Natural killer cell (primary cell): ENCODE measurements at regions not wholly inside any gene's neighbourhood (a gene's known extent, or its start where the extent isn't known, plus 50 kb on each side); places are given as distances from the start of the nearest gene placed in this dataset.
A peak's percentile ranks its signal among the peaks of the same experiment; 100 is the strongest.
"Not testable (repeated sequence)": the region's sequence is repeated elsewhere in the genome, so short reads cannot be mapped to it uniquely, and the experiment has no call there.

Source experiments
- ATAC-seq, 3 donors: fragments of 150-1000 bp in 2 of 3; fragments of 200-7000 bp in 1 of 3; cut with Tn5 transposase; 1 replicate in 1 of 3; 2 replicates in 2 of 3; pipeline ENCODE4 v1.10.0; 2021; ENCODE audit warnings: mild to moderate bottlenecking in 2 of 3, moderate library complexity in 2 of 3
- DNase-seq, 2 donors: peaks; one replicate each; pipeline versions ENCODE4 v3.0.0 to v3.0.0-alpha.2; 2013 to 2021; ENCODE audit warnings: mixed read lengths in 1 of 2
- H3K27ac ChIP-seq: one replicate; pipeline ENCODE4 v1.5.1; 2013; ENCODE audit warnings: mild to moderate bottlenecking, low read length
- H3K27me3 ChIP-seq: one replicate; pipeline ENCODE4 v1.6.1; 2013; ENCODE audit warnings: low read length; ENCODE audit not compliant: control insufficient read depth, insufficient read depth
- H3K36me3 ChIP-seq: one replicate; pipeline ENCODE4 v1.6.1; 2013; ENCODE audit warnings: low read length; ENCODE audit not compliant: control insufficient read depth, insufficient read depth
- H3K4me1 ChIP-seq: one replicate; pipeline ENCODE4 v1.6.1; 2013; ENCODE audit warnings: low read length; ENCODE audit not compliant: control insufficient read depth, insufficient read depth
- H3K4me3 ChIP-seq: one replicate; pipeline ENCODE4 v1.5.1; 2013; ENCODE audit warnings: low read length
- H3K9me3 ChIP-seq: one replicate; pipeline ENCODE4 v1.6.1; 2013; ENCODE audit warnings: low read length; ENCODE audit not compliant: control insufficient read depth, insufficient read depth
- H3K27ac Mint-ChIP-seq, 2 donors: one replicate each; pipeline ENCODE4 v1.8.0; 2022; ENCODE audit warnings: mild to moderate bottlenecking in 2 of 2, mixed read lengths in 2 of 2, moderate library complexity in 1 of 2
- H3K27me3 Mint-ChIP-seq, 2 donors: one replicate each; pipeline ENCODE4 v1.8.0; 2022; ENCODE audit warnings: low read depth in 2 of 2, mixed read lengths in 2 of 2
- H3K36me3 Mint-ChIP-seq: one replicate; pipeline ENCODE4 v1.8.0; 2022; ENCODE audit warnings: mixed read lengths
- H3K4me1 Mint-ChIP-seq, 2 donors: one replicate each; pipeline ENCODE4 v1.8.0; 2022; ENCODE audit warnings: mixed read lengths in 2 of 2
- H3K4me3 Mint-ChIP-seq: one replicate; pipeline ENCODE4 v1.8.0; 2022; ENCODE audit warnings: mild to moderate bottlenecking, moderate library complexity, mixed read lengths
- H3K9me3 Mint-ChIP-seq, 2 donors: one replicate each; pipeline ENCODE4 v1.8.0; 2022; ENCODE audit warnings: mixed read lengths in 2 of 2
- WGBS: methylation state at CpG from one replicate; pipeline ENCODE4 v1.1.7; 2013; ENCODE audit warnings: missing lambda C conversion rate; ENCODE audit not compliant: insufficient coverage; 5-methylcytosine and 5-hydroxymethylcytosine counted together
- intact Hi-C: fragments of 100-400 bp; cut with micrococcal nuclease; formaldehyde crosslinking; loops from one replicate; pipeline ENCODE4 v1.14.2; 2022
- TF ChIP-seq, protein P1 (sequence below): fragments of 200-600 bp; IDR thresholded peaks from one replicate; pipeline ENCODE4 v1.8.0; 2022; ENCODE audit warnings: antibody characterized with exemption

DNA sequence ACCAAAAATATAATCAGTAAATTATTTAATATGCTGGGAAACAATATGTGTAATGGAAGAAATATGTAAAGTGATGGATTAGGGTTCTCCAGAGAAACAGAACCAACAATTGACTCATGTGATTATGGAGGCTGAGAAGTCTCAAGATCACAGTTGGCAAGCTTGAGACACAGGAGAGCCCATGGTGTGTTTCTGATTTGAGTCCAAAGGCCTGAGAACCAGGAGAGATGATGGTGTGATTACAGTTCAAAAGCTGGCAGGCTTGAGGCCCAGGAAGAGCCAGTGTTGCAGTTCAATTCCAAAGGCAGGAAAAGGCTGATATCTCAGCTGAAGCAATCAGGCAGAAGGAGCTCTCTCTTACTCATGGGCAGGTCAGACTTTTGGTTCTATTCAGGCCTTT is 138.8 kb upstream of the NBPF11 start:
- no peaks in the 10 kb centered on the region for H3K4me1 ChIP-seq
- Mint-ChIP-seq H3K27me3 (peaks cover 42 to 52% of the 10 kb centered on the region in 2 donors), H3K9me3 (no peaks in the 10 kb centered on the region), H3K4me3 (no peak overlapping the region), H3K4me1 (no peaks in the 10 kb centered on the region), H3K36me3 (no peaks in the 10 kb centered on the region), H3K27ac (no peak overlapping the region)
- ATAC-seq = no peak
- H3K4me3 ChIP-seq = no peak overlapping the region
- no peak for DNase-seq
- TF ChIP-seq, protein P1, sequence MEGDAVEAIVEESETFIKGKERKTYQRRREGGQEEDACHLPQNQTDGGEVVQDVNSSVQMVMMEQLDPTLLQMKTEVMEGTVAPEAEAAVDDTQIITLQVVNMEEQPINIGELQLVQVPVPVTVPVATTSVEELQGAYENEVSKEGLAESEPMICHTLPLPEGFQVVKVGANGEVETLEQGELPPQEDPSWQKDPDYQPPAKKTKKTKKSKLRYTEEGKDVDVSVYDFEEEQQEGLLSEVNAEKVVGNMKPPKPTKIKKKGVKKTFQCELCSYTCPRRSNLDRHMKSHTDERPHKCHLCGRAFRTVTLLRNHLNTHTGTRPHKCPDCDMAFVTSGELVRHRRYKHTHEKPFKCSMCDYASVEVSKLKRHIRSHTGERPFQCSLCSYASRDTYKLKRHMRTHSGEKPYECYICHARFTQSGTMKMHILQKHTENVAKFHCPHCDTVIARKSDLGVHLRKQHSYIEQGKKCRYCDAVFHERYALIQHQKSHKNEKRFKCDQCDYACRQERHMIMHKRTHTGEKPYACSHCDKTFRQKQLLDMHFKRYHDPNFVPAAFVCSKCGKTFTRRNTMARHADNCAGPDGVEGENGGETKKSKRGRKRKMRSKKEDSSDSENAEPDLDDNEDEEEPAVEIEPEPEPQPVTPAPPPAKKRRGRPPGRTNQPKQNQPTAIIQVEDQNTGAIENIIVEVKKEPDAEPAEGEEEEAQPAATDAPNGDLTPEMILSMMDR = no peak
- peaks cover 2% of the 10 kb centered on the region for H3K27me3 ChIP-seq
- no peaks in the 10 kb centered on the region for H3K9me3 ChIP-seq
- no peaks in the 10 kb centered on the region for H3K36me3 ChIP-seq
- intact Hi-C loops = no loop called here
- H3K27ac ChIP-seq = no peak overlapping the region

DNA sequence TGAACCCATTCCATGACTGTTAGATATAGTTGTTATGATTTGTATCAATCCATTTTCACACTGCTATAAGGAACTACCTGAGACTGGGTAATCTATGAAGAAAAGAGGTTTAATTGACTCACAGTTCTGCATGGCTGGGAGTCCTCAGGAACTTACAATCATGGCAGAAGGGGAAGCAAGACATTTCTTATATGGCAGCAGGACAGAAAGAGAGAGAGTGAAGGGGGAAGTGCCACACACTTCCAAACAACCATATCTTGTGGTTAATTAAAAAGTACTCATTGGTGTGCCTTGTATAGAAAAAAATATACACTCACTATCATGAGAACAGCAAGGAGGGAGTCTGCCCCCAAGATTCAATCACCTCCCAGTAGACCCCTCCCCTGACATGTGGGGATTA is 137.6 kb upstream of the NBPF11 start:
- DNase-seq (no peak), ATAC-seq (no peak)
- intact Hi-C loops = no loop called here
- H3K4me3 Mint-ChIP-seq = no peak overlapping the region
- H3K36me3 Mint-ChIP-seq = no peaks in the 10 kb centered on the region
- Histone ChIP-seq H3K27ac (no peak overlapping the region), H3K27me3 (no peaks in the 10 kb centered on the region), H3K36me3 (no peaks in the 10 kb centered on the region), H3K9me3 (no peaks in the 10 kb centered on the region), H3K4me1 (no peaks in the 10 kb centered on the region), H3K4me3 (no peak overlapping the region)
- no peaks in the 10 kb centered on the region for H3K9me3 Mint-ChIP-seq
- TF ChIP-seq, protein P1 = no peak
- no peaks in the 10 kb centered on the region for H3K4me1 Mint-ChIP-seq
- H3K27me3 Mint-ChIP-seq = peaks cover 30 to 43% of the 10 kb centered on the region in 2 donors
- H3K27ac Mint-ChIP-seq = no peak overlapping the region

DNA sequence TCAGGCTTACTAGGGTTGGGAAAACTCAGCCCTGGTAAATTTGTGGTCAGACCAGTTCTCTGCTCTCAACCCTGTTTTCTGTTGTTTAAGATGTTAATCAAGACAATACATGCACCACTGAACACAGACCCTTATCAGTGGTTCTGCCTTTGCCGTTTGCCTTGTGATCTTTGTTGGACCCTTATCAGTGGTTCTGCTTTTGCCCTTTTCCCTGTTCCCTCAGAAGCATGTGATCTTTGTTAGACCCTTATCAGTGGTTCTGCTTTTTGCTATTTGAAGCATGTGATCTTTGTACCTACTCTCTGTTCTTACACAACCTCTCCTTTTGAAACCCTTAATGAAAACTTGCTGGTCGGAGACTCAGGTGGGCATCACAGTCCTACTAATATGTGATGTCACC is 133.9 kb upstream of the NBPF11 start:
- ATAC-seq, H3K4me1 Mint-ChIP-seq, H3K36me3 Mint-ChIP-seq, H3K4me3 ChIP-seq, H3K4me1 ChIP-seq, H3K4me3 Mint-ChIP-seq, H3K9me3 ChIP-seq, H3K9me3 Mint-ChIP-seq, H3K27ac Mint-ChIP-seq, intact Hi-C loops, H3K27me3 ChIP-seq, DNase-seq, H3K36me3 ChIP-seq, H3K27ac ChIP-seq: not testable (repeated sequence)
- 52% methylated on average over 2 of the region's 2 CpGs for WGBS
- peaks cover 0 to 28% of the 10 kb centered on the region in 2 donors for H3K27me3 Mint-ChIP-seq

GRCh38 chr1:148280831-148281572 is 128.9 kb upstream of the NBPF11 start:
- H3K4me3 ChIP-seq = peak overlapping the region; percentile 35
- intact Hi-C loops, H3K27ac ChIP-seq, H3K4me1 ChIP-seq, H3K9me3 Mint-ChIP-seq, H3K9me3 ChIP-seq, H3K36me3 ChIP-seq, DNase-seq, H3K36me3 Mint-ChIP-seq, H3K4me1 Mint-ChIP-seq: not testable (repeated sequence)
- Mint-ChIP-seq H3K4me3 (peak overlapping the region; percentile 92), H3K27ac (peak overlapping the region in 1 of 2 donors; percentile 93), H3K27me3 (peaks cover 32 to 40% of the 10 kb centered on the region in 2 donors)
- peaks cover 26% of the 10 kb centered on the region for H3K27me3 ChIP-seq
- ATAC-seq = peak; percentile 89 to 91 (median 89)
- WGBS = no CpG with 5 or more reads among the region's 50 CpGs

- DNase-seq, H3K36me3 Mint-ChIP-seq, intact Hi-C loops, H3K4me1 Mint-ChIP-seq, H3K36me3 ChIP-seq, H3K9me3 Mint-ChIP-seq, ATAC-seq, H3K27ac ChIP-seq, H3K4me1 ChIP-seq, H3K9me3 ChIP-seq, H3K4me3 ChIP-seq: not testable (repeated sequence)
- peaks cover 26% of the 10 kb centered on the region for H3K27me3 ChIP-seq
- WGBS = 59% methylated on average over 3 of the region's 5 CpGs
- peak overlapping the region; percentile 45 for H3K4me3 Mint-ChIP-seq
- H3K27ac Mint-ChIP-seq = peak overlapping the region in 1 of 2 donors; percentile 93
- peaks cover 39 to 53% of the 10 kb centered on the region in 2 donors for H3K27me3 Mint-ChIP-seq
Measured at GRCh38 chr1:148279002-148279542, 127.0 kb upstream of the NBPF11 start.

DNA sequence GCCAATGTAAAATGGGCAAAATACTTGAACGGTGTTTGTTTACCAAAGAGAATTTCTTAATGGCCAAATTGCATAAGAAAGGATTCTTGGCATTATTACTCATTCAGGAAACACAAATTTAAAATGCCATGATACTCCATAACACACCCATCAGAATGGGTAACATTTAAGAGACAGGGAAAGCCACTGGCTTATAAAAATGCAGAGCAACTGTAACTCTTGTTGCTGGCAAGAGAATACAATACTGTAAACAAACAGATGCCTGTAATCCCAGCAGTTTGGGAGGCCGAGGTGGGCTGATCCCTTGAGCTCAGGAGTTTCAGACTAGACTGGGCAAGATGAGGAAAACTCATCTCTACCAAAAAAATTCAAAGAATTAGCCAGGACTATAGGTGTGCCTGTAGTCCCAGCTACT is 125.8 kb upstream of the NBPF11 start:
- H3K4me3 ChIP-seq, ATAC-seq, H3K9me3 ChIP-seq, H3K4me1 Mint-ChIP-seq, H3K9me3 Mint-ChIP-seq, H3K27ac ChIP-seq, H3K36me3 ChIP-seq, H3K4me3 Mint-ChIP-seq, H3K4me1 ChIP-seq, intact Hi-C loops, H3K36me3 Mint-ChIP-seq, H3K27ac Mint-ChIP-seq, DNase-seq: not testable (repeated sequence)
- 100% methylated on average over 1 of the region's 2 CpGs for WGBS
- peaks cover 26% of the 10 kb centered on the region for H3K27me3 ChIP-seq
- peaks cover 39 to 64% of the 10 kb centered on the region in 2 donors for H3K27me3 Mint-ChIP-seq
